ENCODE measurements at regions not wholly inside any gene's neighbourhood (a gene's known extent, or its start where the extent isn't known, plus 50 kb on each side); places are given as distances from the start of the nearest gene placed in this dataset.

- no peak overlapping the region for H3K4me2 ChIP-seq (ENCODE audit: insufficient read depth, low read length)
- no peak overlapping the region for H3K4me3 ChIP-seq (ENCODE audit: insufficient read depth, low read length)
- no peak for DNase-seq (ENCODE audit: insufficient read length, low spot score, missing footprints)
- TF ChIP-seq, protein P1, sequence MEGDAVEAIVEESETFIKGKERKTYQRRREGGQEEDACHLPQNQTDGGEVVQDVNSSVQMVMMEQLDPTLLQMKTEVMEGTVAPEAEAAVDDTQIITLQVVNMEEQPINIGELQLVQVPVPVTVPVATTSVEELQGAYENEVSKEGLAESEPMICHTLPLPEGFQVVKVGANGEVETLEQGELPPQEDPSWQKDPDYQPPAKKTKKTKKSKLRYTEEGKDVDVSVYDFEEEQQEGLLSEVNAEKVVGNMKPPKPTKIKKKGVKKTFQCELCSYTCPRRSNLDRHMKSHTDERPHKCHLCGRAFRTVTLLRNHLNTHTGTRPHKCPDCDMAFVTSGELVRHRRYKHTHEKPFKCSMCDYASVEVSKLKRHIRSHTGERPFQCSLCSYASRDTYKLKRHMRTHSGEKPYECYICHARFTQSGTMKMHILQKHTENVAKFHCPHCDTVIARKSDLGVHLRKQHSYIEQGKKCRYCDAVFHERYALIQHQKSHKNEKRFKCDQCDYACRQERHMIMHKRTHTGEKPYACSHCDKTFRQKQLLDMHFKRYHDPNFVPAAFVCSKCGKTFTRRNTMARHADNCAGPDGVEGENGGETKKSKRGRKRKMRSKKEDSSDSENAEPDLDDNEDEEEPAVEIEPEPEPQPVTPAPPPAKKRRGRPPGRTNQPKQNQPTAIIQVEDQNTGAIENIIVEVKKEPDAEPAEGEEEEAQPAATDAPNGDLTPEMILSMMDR (IDR thresholded peaks at IDR 0.05; ENCODE audit: extremely low read depth, low read depth, low read length) = no peak
- H3K36me3 ChIP-seq (ENCODE audit: insufficient read depth, low read length) = no peaks in the 10 kb centered on the region
- H3K27me3 ChIP-seq (ENCODE audit: insufficient read depth, low read length) = no peaks in the 10 kb centered on the region
- H3K27ac ChIP-seq (ENCODE audit: low read depth, low read length) = no peak overlapping the region
- no peaks in the 10 kb centered on the region for H3K79me2 ChIP-seq (ENCODE audit: insufficient read depth, low read length)
- H2AFZ ChIP-seq (ENCODE audit: low read length) = no peak overlapping the region
- no peaks in the 10 kb centered on the region for H4K20me1 ChIP-seq (ENCODE audit: insufficient read depth, low read length)
- no peaks in the 10 kb centered on the region for H3K4me1 ChIP-seq (ENCODE audit: insufficient read depth, low read length)
- no peaks in the 10 kb centered on the region for H3K9me3 ChIP-seq (ENCODE audit: low read depth, low read length)
These were observed 57.1 kb upstream of the C5orf46 start for GRCh38 chr5:147963436-147963835.

DNA sequence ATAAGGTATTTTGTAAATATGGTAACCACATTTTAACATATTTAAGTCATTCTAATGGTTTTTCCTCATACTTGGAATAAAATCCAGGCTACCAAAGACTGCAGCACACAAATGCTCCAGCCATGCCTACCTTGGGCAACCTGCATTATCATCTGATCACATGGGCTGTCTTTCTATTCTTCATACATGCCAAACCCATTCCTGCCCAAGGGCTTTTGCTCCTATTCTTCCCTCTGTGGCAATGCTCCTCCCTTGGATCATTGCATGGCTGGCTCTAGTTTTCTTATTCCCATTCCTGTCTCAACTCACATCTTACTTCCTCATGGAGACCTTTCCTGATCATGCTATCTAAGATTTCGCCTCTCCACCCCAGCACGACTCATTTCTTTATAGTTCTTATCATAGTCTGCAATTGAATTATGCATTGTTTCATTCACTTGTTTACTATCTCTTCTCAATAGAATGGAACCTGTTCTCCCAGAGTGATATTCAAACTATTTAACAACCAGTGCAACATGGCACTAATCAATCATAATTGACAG lies 54.9 kb upstream of the C5orf46 start:
- TF ChIP-seq, protein P1 (IDR thresholded peaks at IDR 0.05; ENCODE audit: extremely low read depth, low read depth, low read length) = no peak
- Histone ChIP-seq H3K27ac (ENCODE audit: low read depth, low read length) (no peak overlapping the region), H2AFZ (ENCODE audit: low read length) (no peak overlapping the region), H4K20me1 (ENCODE audit: insufficient read depth, low read length) (no peaks in the 10 kb centered on the region), H3K9me3 (ENCODE audit: low read depth, low read length) (no peaks in the 10 kb centered on the region), H3K4me1 (ENCODE audit: insufficient read depth, low read length) (no peaks in the 10 kb centered on the region), H3K36me3 (ENCODE audit: insufficient read depth, low read length) (no peaks in the 10 kb centered on the region), H3K79me2 (ENCODE audit: insufficient read depth, low read length) (no peaks in the 10 kb centered on the region), H3K4me2 (ENCODE audit: insufficient read depth, low read length) (no peak overlapping the region), H3K4me3 (ENCODE audit: insufficient read depth, low read length) (no peak overlapping the region), H3K27me3 (ENCODE audit: insufficient read depth, low read length) (no peaks in the 10 kb centered on the region)
- DNase-seq (ENCODE audit: insufficient read length, low spot score, missing footprints) = no peak

DNA sequence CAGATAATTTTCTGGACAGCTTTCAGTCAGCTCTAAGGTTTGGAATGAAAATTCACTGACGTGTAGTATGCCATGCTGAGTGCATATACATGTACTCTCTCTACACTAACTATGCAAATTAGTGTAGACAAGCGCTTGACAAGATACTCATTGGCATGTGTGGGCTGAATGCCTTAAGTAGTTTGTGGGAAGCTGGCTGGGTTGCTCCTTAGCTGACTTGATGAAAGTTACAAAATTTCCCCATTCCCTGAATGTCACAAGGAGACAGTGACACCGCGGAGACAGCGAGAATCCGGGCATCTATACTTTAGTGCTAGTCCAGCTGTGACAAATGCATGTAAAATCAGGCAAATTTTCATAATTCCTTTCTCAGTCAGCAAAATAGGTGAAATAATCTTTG lies 51.6 kb upstream of the C5orf46 start:
- no peak for DNase-seq (ENCODE audit: insufficient read length, low spot score, missing footprints)
- H3K4me2 ChIP-seq (ENCODE audit: insufficient read depth, low read length) = no peak overlapping the region
- no peak overlapping the region for H2AFZ ChIP-seq (ENCODE audit: low read length)
- H3K36me3 ChIP-seq (ENCODE audit: insufficient read depth, low read length) = no peaks in the 10 kb centered on the region
- H3K79me2 ChIP-seq (ENCODE audit: insufficient read depth, low read length) = no peaks in the 10 kb centered on the region
- no peaks in the 10 kb centered on the region for H4K20me1 ChIP-seq (ENCODE audit: insufficient read depth, low read length)
- TF ChIP-seq, protein P1 (IDR thresholded peaks at IDR 0.05; ENCODE audit: extremely low read depth, low read depth, low read length) = no peak
- H3K27me3 ChIP-seq (ENCODE audit: insufficient read depth, low read length) = no peaks in the 10 kb centered on the region
- no peak overlapping the region for H3K27ac ChIP-seq (ENCODE audit: low read depth, low read length)
- H3K4me3 ChIP-seq (ENCODE audit: insufficient read depth, low read length) = no peak overlapping the region
- H3K4me1 ChIP-seq (ENCODE audit: insufficient read depth, low read length) = no peaks in the 10 kb centered on the region
- no peaks in the 10 kb centered on the region for H3K9me3 ChIP-seq (ENCODE audit: low read depth, low read length)

- no peak for DNase-seq (ENCODE audit: insufficient read length, low spot score, missing footprints)
- Histone ChIP-seq H3K27ac (ENCODE audit: low read depth, low read length) (no peak overlapping the region), H4K20me1 (ENCODE audit: insufficient read depth, low read length) (no peaks in the 10 kb centered on the region), H3K79me2 (ENCODE audit: insufficient read depth, low read length) (no peaks in the 10 kb centered on the region), H3K27me3 (ENCODE audit: insufficient read depth, low read length) (no peaks in the 10 kb centered on the region), H3K4me3 (ENCODE audit: insufficient read depth, low read length) (no peak overlapping the region), H3K4me1 (ENCODE audit: insufficient read depth, low read length) (no peaks in the 10 kb centered on the region), H3K36me3 (ENCODE audit: insufficient read depth, low read length) (no peaks in the 10 kb centered on the region), H3K4me2 (ENCODE audit: insufficient read depth, low read length) (no peak overlapping the region), H3K9me3 (ENCODE audit: low read depth, low read length) (no peaks in the 10 kb centered on the region), H2AFZ (ENCODE audit: low read length) (no peak overlapping the region)
- TF ChIP-seq, protein P1 (IDR thresholded peaks at IDR 0.05; ENCODE audit: extremely low read depth, low read depth, low read length) = no peak
These were observed 50.5 kb upstream of the C5orf46 start for GRCh38 chr5:147956842-147957223.

Data from osteoblast (primary cell).